Epidermal melanocyte (primary cell): ENCODE measurements at regions not wholly inside any gene's neighbourhood (a gene's known extent, or its start where the extent isn't known, plus 50 kb on each side); places are given as distances from the start of the nearest gene placed in this dataset.
"Not testable (repeated sequence)": the region's sequence is repeated elsewhere in the genome, so short reads cannot be mapped to it uniquely, and the experiment has no call there.

Source experiments
- DNase-seq: peaks from one replicate; pipeline ENCODE4 v3.0.0; 2011; ENCODE audit warnings: low spot score; ENCODE audit not compliant: insufficient read length

DNA sequence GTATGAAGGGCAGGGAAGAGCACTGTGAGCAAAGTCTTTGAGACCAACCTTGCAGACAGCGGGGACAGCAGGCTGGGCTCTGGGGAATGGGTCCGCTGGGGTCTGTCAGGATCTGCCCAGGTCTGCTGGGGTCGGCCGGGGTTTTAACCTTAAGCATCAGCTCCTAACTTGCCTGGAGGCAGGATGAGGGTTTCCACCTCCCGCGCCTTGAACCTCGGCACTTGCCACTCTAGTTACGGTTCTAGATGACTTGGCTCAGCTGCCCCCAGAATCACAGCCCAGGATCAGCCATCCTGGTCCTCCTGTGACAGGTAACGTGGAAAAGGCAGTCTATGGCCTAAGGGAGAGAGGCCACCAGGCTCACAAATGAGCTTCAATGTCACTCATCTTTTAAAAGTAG lies 50.4 kb upstream of the CACUL1 start:
- DNase-seq = no peak

DNA sequence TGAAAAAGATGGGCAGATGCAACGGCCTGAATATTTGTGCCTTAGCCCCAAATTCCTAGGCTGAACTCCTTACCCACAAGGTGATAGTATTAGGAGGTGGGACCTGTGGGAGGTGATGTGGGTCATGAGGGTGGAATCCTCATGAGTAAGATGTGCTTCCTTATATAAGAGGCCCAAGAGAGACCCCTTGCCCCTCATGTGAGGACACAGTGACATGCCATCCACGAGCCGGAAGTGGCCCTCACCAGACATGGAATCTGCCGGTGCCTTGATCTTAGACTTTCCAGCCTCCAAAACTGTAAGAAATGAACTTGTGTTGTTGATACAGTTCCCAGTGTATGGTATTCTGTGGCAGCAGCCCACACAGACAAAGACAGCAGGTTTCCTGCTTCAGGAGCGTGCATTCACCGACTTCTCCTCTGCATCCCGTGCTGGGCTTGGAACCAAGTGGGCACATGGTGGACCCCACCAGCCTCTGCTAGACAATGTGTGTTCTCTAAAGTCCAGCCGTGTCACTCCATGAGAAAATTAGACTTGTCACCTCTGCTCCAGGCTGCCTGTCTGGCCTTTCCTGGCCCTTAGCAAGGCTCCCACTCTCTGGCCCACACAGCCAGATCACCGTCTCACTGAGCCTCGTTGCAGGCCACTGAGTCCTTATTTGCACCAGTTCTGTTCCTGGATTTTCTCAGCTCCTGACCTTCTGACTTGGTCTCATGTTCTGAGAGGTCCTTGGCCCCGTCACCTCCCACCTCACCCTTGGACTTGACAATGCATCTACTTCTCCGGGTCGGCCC lies 52.9 kb upstream of the CACUL1 start:
- DNase-seq = no peak

DNA sequence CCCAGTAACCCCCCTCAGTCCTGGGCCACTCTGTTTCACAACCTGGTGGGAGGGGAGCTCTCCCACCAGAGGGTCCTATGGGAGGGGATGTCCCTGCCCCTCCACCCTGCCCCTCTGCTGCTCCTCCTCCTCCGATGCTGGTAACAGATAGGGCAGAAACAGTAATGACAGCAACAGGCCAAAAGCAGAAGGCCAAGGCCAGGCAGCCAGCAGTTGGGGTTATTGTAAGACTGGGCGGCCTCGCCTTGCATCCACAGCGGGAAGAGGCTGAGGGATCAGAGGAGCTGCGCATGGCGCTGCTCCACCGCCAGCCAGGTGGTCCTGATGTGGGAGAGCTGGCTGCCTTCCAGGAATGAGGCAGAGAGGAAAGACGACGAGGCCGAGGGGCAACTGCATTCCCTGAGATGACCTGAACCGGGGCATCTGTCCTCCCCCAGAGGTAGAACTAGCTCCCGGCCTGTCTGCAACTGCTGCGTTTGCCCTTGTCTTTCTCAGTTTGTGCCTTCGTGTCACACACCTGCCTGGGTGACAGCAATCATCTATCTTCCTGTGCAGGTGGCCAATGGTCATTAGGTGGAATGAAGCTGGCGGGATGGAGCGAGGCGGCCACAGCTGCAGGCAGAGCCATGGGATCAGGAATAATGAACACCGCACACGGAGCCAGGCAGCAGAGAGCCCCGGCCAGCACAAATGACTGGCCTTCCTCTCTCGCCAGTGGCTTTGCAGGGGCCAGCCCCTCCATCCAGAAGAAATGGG lies 54.0 kb upstream of the CACUL1 start:
- DNase-seq = no peak

DNA sequence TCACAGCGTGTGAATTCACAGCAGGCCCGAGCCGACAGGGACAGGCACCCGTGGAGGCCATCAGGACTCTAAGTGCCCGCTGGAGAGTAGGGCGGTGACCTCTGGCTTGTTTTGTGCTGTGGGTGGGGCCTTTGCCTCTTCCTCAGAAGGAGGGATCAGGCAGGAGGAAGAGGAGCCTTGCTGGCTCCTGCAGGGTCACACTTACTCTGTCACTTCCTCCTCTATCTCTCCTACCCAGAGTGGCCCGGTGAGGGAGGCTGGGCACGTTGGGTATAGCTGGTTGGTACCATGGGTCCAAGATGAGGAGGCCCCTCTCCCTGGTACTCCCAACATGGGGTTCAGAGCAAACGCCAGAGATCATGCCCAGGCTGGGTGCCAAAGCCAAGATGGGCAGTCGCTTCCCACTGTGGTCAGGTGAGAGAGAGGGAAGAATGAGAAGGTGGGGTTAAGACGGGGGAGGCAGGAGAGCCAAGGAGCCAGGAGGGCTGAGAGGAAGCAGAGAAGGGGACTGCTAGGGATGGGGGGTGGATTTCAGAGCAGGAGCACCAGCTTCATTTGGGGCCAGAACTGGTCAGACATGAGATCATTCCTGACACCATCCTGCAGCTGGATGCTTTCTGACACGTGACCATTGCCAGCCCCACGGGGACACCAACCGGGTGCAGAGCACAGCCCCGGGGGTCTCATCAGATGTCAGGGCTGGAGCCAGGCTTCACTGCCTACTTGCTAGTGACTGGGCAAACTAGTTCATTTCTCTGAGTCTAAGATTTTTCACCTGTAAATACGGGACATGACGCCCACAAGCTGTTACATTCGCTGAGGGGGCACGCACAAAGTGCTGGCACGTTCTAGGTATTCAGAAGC lies 54.8 kb upstream of the CACUL1 start:
- no peak for DNase-seq

DNA sequence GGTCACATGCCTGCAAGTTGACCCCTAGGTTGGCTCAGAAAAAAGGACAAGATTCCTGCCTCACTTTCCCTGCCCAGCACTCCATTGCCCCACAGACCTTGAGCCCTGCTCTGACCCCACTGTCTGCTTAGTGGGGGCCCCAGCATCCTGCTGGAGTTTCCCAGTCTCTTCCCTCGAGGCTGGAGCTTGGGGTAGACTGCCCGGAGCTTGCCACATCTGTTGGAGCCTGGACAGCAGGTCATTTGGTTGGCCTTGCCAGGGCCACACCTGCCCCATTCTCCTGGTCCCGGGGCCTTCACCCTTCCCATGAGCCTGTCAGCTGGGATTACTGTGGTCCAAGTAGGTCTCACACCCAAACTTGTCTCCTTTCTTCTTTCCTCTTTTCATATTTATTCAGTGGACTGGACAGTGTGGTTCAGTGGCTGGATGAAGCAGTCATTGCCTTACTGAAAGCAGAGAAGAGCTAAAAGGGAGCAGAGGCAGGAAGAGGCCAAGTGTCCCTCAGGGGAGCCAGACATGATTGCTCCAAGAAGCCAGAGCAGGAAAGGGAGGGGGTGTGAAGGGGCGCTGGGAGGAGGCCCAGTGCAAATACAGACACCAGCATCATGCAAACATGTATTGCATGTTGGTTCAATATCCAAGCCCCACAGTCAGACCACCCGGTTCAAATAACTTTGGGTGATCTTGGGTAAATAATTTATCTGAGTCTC lies 56.2 kb upstream of the CACUL1 start:
- no peak for DNase-seq

GRCh38 chr10:118811675-118812392 lies 57.1 kb upstream of the CACUL1 start:
- no peak for DNase-seq

GRCh38 chr10:118812393-118812740 lies 57.6 kb upstream of the CACUL1 start:
- DNase-seq = no peak

- DNase-seq = not testable (repeated sequence)
Measured at GRCh38 chr10:118813001-118813400, 58.2 kb upstream of the CACUL1 start.

GRCh38 chr10:118816471-118817168 lies 61.9 kb upstream of the CACUL1 start:
- DNase-seq = no peak

DNA sequence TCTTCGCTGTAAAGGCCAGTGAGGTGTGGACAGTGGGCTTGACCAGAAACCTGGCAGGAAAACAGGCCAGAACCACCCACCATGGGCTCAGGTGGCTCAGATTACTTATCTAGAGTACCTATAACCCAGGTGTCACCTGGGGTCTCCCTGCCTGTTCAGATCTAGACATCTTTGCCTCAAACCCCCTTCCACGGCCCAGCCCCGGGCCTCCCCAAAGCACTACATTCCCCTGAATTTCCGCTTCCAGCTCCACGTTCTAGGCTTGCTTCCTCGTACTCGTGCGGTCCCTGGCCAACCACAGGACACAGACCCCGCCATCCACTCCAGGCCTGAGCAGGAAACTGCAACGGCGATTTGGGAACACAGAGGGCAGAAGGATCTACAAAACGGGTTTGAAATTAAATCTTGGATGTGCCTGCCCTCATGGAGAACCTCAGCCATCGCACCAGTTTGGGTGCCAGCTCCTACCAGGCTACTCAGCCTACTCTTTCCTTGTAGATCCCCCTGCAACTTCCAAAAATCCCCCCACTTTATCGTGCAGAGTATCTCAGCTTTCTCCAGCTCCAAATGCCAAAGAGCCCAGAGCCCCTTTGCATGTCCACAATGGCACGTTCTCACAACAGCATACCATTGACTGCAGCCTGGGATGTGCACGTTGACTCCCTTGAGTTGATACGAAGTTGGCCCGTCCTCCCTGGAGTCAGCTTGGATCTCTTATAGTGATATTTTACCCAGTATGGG lies 62.7 kb upstream of the CACUL1 start:
- no peak for DNase-seq

GRCh38 chr10:118818621-118819221 lies 64.0 kb upstream of the CACUL1 start:
- DNase-seq = no peak

- no peak for DNase-seq
Measured at GRCh38 chr10:118820326-118821116, 65.8 kb upstream of the CACUL1 start.

DNA sequence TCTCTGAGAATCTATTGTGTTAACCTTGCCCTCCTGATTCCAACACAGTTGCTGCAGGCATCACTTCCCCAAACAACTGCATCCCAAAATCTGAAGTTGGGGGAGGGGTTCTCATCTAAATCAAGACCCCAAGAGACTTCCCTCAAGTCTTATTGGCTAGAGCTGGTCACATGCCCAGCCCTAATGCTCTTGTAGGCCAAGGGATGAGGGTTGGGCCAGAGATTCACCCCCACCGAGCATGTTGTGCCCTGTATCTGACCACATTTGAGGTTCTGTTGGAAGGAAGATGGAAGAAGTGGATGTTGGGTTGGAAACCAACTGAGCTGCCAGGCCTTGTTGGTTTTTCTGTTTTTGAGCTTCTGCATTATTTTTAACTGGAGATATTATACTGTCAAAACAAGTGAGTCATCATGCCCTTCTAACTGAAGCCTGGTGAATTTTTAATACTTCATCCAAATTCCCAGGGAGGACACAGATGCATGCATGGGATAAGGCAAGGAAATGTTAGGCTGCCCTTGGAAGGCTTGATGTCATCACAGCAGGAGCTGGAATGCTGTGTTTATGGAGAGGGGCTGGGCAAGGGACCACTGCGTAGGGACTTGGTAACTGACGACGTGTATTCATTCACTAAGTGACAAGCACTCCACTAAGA lies 68.6 kb upstream of the CACUL1 start:
- no peak for DNase-seq

DNA sequence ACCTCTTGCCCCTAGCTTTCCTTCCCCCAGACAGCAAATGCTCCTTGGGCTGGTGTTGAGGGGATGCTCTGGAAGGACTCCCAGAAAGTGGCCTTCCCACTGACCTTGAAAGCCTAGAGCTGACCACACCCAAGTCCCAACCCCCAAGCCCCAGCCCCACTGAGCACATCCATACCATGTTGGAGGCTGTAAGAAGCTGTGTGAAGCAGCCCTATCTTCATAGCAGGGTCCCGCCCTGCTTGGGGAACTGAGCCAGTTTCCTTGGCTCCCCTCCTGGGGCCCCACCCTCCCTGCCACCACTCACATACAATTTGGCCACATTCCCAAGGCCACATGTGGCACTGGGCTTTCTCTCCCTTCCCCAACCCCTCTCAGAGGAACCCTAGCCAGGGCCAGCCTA lies 72.3 kb upstream of the CACUL1 start:
- no peak for DNase-seq

- DNase-seq = no peak
Measured at GRCh38 chr10:118827466-118828155, 72.8 kb upstream of the CACUL1 start.

DNA sequence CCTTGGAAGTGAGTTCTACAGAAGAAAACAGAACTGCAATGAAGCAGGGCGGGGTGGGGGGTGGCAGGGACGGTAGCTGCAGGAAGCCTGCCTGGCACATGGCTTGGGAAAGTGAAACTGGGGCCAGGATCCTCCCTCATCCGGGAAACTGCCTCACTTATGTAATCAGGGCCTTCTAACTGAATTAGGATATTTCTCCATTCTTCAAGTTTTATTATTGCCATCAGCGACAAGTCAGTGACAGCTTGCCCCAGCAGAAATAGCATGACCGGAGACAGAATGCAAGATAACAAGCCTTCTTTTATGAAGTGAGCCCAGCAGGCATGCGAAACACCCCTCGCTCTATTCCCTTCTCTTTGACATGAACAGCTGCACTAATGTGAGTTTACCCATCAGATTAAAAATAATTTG lies 77.5 kb upstream of the CACUL1 start:
- DNase-seq = peak; percentile 48

DNA sequence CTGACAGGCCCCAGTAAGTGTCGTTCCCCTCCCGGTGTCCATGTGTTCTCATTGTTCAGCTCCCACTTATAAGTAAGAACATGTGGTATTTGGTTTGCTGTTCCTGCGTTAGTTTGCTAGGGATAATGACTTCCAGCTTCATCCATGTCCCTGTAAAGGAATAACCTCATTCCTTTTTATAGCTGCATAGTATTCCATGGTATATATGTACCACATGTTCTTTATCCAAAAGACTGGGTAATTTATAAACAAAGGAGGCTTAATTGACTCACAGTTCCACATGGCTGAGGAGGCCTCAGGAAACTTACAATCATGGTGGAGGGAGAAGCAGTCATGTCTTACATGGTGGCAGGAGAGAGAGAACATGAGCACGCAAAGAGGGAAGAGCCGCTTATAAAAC lies 79.6 kb upstream of the CACUL1 start:
- DNase-seq = not testable (repeated sequence)
